ENCODE measurements at regions not wholly inside any gene's neighbourhood (a gene's known extent, or its start where the extent isn't known, plus 50 kb on each side); places are given as distances from the start of the nearest gene placed in this dataset.

DNA sequence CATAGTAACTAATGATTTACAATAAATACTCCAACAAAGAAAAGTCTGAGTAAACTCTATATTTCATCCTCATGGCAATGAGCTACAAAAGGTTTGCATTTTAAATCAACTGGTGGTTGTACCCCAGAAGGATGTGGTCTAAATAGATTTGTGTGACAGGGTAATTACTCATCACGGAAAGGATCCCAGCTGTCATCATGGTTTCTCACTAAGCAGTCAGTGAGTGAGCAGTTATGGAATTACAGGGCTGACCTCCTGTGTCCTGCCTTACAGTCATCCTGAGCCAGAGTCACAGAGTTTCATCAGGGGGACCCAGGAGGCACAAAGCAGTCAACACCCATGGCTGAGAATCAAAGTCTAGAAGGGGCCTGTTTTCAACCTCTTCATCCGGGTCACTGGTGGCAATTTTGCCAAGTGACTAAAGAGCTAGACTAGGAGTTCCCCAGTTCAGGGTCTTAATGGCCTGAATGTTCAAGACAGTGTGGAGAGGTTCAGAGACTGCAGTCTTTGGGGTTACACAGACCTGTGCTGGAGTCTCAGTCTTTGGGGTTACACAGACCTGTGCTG, 210.7 kb upstream of the SLC24A2 start:
- Mint-ChIP-seq H3K4me3 (peak overlapping the region; percentile 37), H3K9me3 (peaks cover 19% of the 10 kb centered on the region), H3K27me3 (ENCODE audit: low read depth) (no peaks in the 10 kb centered on the region), H3K4me1 (ENCODE audit: low read depth) (peaks cover 47% of the 10 kb centered on the region), H3K27ac (peak overlapping the region; percentile 89), H3K36me3 (ENCODE audit: low read depth) (peaks cover 15% of the 10 kb centered on the region)
- peak; percentile 83 for DNase-seq (ENCODE audit: low spot score)

DNA sequence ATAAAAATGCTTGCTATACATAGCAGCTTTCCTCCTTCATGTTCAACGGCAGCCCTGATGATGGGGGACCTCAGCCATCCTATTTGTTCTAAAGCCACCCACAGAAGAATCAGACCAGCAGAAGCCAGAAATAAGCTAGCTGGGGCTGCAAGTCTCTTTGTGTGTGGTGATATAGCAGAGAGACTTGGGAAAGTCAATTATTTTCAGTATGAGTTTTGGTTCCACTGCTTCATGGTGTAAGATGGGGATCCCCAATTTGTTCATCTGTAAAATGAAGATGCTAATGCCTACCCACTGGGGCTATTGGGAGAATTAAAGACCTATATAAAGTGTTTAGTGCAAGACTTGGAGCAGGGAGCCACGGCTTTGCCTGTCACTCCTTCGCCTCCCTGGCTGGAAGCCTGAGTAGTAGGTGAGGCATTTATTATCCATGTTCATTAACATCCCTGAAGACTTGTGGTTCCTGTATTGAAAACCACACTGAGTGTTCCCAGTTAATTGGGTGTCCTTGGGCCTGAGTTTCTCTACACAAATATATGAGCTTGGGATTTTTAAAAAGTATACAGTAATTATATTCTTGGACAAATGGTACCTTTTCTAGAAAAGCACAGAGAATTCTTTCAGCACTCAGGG, 210.1 kb upstream of the SLC24A2 start:
- H3K27me3 Mint-ChIP-seq (ENCODE audit: low read depth) = no peaks in the 10 kb centered on the region
- H3K36me3 Mint-ChIP-seq (ENCODE audit: low read depth) = peaks cover 15% of the 10 kb centered on the region
- H3K27ac Mint-ChIP-seq = peak overlapping the region; percentile 89
- DNase-seq (ENCODE audit: low spot score) = peak; percentile 14
- peak overlapping the region; percentile 37 for H3K4me3 Mint-ChIP-seq
- H3K9me3 Mint-ChIP-seq = peaks cover 19% of the 10 kb centered on the region
- H3K4me1 Mint-ChIP-seq (ENCODE audit: low read depth) = peaks cover 48% of the 10 kb centered on the region

DNA sequence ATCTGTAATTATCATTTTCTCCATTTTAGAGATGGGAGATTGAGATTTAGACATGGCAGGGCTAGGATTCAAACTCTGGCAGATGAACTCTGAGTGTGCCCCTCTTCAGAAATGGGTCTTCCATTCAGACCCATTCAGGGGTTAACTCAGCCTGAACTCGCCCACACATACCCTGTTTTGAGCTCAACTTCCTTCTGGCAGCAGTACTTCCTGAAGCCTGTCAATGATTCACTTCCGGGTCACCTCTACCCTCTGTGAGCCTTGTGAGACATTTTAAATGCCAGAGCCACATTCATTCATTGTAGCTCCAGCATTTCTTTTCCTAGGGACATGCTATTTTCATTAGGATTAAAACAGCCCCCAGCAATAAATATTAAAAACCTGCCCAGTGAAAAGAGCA, 209.3 kb upstream of the SLC24A2 start:
- Mint-ChIP-seq H3K9me3 (peaks cover 19% of the 10 kb centered on the region), H3K27me3 (ENCODE audit: low read depth) (no peaks in the 10 kb centered on the region), H3K27ac (peak overlapping the region; percentile 89), H3K36me3 (ENCODE audit: low read depth) (peaks cover 15% of the 10 kb centered on the region), H3K4me1 (ENCODE audit: low read depth) (peaks cover 51% of the 10 kb centered on the region), H3K4me3 (no peak overlapping the region)
- no peak for DNase-seq (ENCODE audit: low spot score)

DNA sequence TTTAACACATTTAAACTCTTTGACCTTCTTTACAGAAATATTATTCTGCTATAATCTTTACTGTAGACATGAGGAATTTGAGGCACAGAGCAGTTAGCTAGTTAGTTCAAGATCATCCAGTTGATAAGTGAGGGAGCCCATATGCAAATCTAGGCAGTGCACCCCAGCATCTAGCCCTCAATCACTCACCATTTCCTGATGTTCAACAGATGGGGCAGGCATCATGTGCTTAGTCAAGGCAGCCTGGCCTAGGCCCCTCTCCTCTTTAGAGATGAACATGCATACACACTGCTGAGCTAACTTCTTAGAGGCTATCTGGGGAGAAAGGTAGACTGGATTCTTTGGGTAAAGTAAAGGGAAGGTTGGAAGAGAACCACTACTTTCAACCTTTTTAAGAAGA, 206.8 kb upstream of the SLC24A2 start:
- H3K27me3 Mint-ChIP-seq (ENCODE audit: low read depth) = no peaks in the 10 kb centered on the region
- peak; percentile 53 for DNase-seq (ENCODE audit: low spot score)
- peaks cover 15% of the 10 kb centered on the region for H3K36me3 Mint-ChIP-seq (ENCODE audit: low read depth)
- peaks cover 54% of the 10 kb centered on the region for H3K4me1 Mint-ChIP-seq (ENCODE audit: low read depth)
- no peak overlapping the region for H3K4me3 Mint-ChIP-seq
- peak overlapping the region; percentile 72 for H3K27ac Mint-ChIP-seq
- H3K9me3 Mint-ChIP-seq = peaks cover 19% of the 10 kb centered on the region

DNA sequence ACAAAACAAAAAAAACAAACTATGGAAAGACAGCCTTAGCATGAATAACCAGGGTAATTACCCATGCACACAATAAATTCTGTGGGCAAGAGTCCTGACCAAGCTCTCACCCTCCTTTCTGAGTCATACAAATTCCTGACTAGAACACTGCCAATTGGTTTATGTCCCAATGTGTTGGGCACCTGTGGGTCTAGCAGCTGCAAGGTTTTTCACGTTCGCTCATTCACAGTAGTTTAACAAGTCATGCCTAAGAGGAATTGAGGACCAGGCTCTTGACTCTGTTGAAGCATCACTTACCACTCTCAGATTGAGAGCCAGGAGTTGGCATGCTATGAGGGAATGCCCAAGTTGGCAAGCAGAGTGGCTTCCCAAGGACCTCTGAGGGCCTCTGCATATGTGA, 205.5 kb upstream of the SLC24A2 start:
- no peak for DNase-seq (ENCODE audit: low spot score)
- H3K9me3 Mint-ChIP-seq = peaks cover 19% of the 10 kb centered on the region
- H3K27ac Mint-ChIP-seq = no peak overlapping the region
- H3K4me3 Mint-ChIP-seq = no peak overlapping the region
- peaks cover 43% of the 10 kb centered on the region for H3K4me1 Mint-ChIP-seq (ENCODE audit: low read depth)
- H3K27me3 Mint-ChIP-seq (ENCODE audit: low read depth) = no peaks in the 10 kb centered on the region
- peaks cover 15% of the 10 kb centered on the region for H3K36me3 Mint-ChIP-seq (ENCODE audit: low read depth)

DNA sequence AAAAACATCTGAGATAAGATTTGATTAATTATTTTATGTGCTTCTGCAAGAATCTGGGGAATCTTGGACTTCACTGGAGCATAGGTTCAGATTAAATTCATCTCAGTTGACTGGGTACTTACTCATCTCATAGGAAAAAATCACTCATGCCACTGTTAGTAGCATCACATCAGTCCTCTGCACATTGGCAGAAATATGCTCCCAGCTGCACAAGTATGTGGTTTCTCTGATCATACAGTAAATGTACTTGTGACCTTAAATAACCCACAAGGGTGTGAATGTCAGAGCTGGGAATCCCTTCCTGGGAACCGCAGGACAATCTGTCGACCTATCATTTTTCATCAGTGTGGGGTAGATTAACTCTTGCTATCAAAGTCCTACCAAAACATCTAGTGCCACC, 203.7 kb upstream of the SLC24A2 start:
- H3K4me3 Mint-ChIP-seq = no peak overlapping the region
- no peaks in the 10 kb centered on the region for H3K27me3 Mint-ChIP-seq (ENCODE audit: low read depth)
- DNase-seq (ENCODE audit: low spot score) = peak; percentile 49
- H3K4me1 Mint-ChIP-seq (ENCODE audit: low read depth) = peaks cover 29% of the 10 kb centered on the region
- H3K27ac Mint-ChIP-seq = no peak overlapping the region
- H3K36me3 Mint-ChIP-seq (ENCODE audit: low read depth) = peaks cover 11% of the 10 kb centered on the region
- H3K9me3 Mint-ChIP-seq = peaks cover 9% of the 10 kb centered on the region

DNA sequence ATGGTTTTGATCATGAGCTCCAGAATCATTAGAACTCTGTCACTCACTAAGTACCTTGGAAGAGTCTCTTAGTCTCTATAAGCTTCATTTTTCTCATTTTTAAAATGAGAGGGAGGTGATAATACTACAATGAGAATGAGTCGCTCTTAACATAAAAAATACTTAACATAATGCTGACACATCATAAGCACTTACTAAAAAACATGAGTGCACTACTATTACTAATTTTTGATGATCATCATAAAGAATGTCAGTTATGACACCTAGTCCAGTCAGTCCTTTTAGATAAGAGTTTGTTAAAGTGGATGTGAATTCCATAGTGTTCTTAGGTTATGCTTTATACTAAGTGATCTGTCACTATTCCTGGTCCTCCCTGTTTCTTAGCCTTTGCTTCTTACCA, 200.4 kb upstream of the SLC24A2 start:
- Mint-ChIP-seq H3K4me1 (ENCODE audit: low read depth) (peaks cover 11% of the 10 kb centered on the region), H3K36me3 (ENCODE audit: low read depth) (no peaks in the 10 kb centered on the region), H3K27ac (no peak overlapping the region), H3K4me3 (no peak overlapping the region), H3K9me3 (no peaks in the 10 kb centered on the region), H3K27me3 (ENCODE audit: low read depth) (no peaks in the 10 kb centered on the region)
- no peak for DNase-seq (ENCODE audit: low spot score)

DNA sequence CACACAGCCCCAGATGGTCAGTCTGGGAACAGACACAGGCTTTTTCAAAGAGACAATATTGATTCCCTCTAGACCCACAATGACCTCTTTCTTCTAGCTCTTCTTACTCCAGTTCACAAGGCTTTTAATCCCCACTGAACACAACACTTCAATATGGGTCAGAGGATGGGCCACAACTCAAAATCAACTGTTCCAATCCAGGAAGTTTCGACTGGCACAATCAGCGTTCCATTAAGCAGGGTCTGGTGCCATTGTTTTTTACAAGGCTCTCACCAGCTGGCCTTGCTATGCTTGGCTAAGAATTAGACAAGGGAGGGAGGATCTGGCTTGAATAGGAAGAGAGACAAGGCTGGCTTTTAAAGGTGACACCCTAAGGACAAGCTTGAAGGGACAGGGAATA, 199.4 kb upstream of the SLC24A2 start:
- H3K36me3 Mint-ChIP-seq (ENCODE audit: low read depth) = no peaks in the 10 kb centered on the region
- no peak overlapping the region for H3K4me3 Mint-ChIP-seq
- no peak for DNase-seq (ENCODE audit: low spot score)
- no peaks in the 10 kb centered on the region for H3K27me3 Mint-ChIP-seq (ENCODE audit: low read depth)
- H3K9me3 Mint-ChIP-seq = no peaks in the 10 kb centered on the region
- H3K27ac Mint-ChIP-seq = no peak overlapping the region
- H3K4me1 Mint-ChIP-seq (ENCODE audit: low read depth) = peaks cover 7% of the 10 kb centered on the region

DNA sequence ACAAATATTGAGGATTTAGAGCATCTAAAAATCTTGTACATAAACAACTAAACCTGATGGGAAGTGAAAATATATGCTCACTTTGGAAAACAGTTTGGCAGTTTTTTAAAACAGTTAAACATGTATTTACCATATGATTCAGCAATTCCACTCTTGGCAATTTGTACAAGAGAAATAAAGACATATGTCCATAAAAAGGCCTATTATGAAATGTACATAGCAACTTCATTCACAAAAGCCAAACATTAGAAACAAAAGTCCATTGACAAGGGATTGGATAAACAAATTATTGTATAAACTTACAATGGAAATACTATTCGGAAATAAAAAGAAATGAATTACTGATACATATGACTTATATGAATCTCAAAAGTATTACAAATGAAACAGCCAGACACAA, 196.2 kb upstream of the SLC24A2 start:
- Mint-ChIP-seq H3K4me3 (no peak overlapping the region), H3K4me1 (ENCODE audit: low read depth) (peaks cover 2% of the 10 kb centered on the region), H3K9me3 (peaks cover 1% of the 10 kb centered on the region), H3K27me3 (ENCODE audit: low read depth) (no peaks in the 10 kb centered on the region), H3K27ac (no peak overlapping the region), H3K36me3 (ENCODE audit: low read depth) (no peaks in the 10 kb centered on the region)
- DNase-seq (ENCODE audit: low spot score) = no peak

DNA sequence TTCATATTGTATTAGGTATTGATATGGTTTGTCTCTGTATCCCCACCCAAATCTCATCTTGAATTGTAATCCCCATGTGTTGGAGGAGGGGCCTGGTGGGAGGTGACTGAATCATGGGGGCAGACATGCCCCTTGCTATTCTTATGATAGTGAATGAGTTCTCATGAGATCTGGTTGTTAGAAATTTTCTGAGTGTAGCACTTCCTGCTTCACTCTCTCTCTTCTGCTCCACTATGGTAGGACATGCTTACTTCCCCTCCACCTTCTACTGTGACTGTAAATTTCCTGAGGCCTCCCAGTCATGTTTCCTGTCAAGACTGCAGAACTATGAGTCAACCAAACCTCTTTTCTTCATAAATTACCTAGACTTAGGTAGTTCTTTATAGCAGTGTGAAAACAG, 187.4 kb upstream of the SLC24A2 start:
- Mint-ChIP-seq H3K36me3 (ENCODE audit: low read depth) (peaks cover 8% of the 10 kb centered on the region), H3K27me3 (ENCODE audit: low read depth) (no peaks in the 10 kb centered on the region), H3K4me1 (ENCODE audit: low read depth) (peaks cover 21% of the 10 kb centered on the region), H3K27ac (peak overlapping the region; percentile 82), H3K4me3 (peak overlapping the region; percentile 7), H3K9me3 (peaks cover 12% of the 10 kb centered on the region)
- DNase-seq (ENCODE audit: low spot score) = peak; percentile 49

DNA sequence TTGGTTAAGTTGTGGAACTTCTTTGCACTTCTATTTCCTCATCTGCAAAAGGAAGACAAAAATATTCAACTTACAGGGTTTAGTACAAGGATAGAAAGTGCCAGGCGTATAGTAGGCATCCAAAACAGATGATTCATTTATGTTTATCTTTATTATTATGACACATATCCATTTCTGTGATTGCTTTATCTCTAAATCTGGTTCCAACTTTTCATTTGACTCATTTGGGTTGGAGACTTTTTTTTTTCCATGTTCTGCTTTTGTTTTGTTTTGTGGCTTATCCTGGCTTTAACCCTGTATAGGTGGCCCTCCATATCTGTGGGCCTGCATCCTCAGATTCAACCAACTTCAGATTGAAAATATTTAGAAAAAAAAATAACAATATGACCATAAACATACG, 186.7 kb upstream of the SLC24A2 start:
- no peak for DNase-seq (ENCODE audit: low spot score)

DNA sequence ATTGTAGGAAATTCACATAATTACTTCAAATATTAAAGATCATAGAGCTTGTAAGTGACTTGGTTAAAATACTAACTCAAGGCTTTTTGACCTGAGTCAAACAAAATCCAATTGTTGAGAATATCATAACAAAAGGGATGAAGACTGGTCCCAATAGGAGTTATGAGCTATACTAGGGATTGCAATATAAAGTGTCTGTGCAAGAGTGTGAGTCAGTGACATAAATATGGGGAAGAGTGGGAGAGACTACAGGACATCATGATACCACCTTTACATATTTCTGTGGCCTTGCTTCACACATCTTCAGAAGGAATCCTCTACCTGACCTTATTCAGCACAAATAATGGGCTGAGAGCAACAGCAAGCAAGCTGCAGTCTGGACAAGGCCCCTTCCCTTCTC, 180.9 kb upstream of the SLC24A2 start:
- peaks cover 11% of the 10 kb centered on the region for H3K27me3 Mint-ChIP-seq (ENCODE audit: low read depth)
- H3K9me3 Mint-ChIP-seq = no peaks in the 10 kb centered on the region
- H3K4me3 Mint-ChIP-seq = no peak overlapping the region
- H3K36me3 Mint-ChIP-seq (ENCODE audit: low read depth) = no peaks in the 10 kb centered on the region
- DNase-seq (ENCODE audit: low spot score) = no peak
- no peak overlapping the region for H3K27ac Mint-ChIP-seq
- peaks cover 4% of the 10 kb centered on the region for H3K4me1 Mint-ChIP-seq (ENCODE audit: low read depth)

More for the DNA sequence above, 186.7 kb upstream of the SLC24A2 start:
- peaks cover 8% of the 10 kb centered on the region for H3K36me3 Mint-ChIP-seq (ENCODE audit: low read depth)
- H3K27ac Mint-ChIP-seq = no peak overlapping the region
- peaks cover 12% of the 10 kb centered on the region for H3K9me3 Mint-ChIP-seq
- H3K27me3 Mint-ChIP-seq (ENCODE audit: low read depth) = no peaks in the 10 kb centered on the region
- no peak overlapping the region for H3K4me3 Mint-ChIP-seq
- H3K4me1 Mint-ChIP-seq (ENCODE audit: low read depth) = peaks cover 21% of the 10 kb centered on the region

DNA sequence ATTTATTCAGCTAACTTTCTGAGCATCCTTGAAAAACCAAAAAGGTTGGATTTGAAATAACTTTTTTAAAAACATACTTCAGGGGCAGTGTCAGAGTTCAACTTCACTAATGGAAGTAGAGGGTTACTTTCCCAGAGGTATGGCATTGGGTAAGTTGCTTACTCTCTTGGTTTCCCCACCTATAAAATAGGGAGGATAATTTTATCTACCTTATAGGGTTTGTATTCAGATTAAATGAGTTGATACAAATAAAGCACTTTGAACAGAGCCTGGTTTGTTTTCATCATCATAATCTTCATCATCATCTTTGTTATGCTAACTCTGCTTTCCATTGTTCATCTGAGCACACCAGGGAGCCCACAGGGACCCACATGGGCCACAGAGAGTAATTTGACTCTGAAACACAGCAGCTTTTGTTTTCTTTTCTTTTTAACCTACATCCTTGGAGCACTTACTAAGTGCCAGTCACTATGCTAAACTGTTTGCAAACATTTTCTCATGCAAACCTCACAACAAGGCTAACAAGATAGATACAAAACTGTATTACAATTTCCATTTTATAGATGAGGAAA, 179.1 kb upstream of the SLC24A2 start:
- DNase-seq (ENCODE audit: low spot score) = no peak
- no peaks in the 10 kb centered on the region for H3K36me3 Mint-ChIP-seq (ENCODE audit: low read depth)
- peaks cover 11% of the 10 kb centered on the region for H3K27me3 Mint-ChIP-seq (ENCODE audit: low read depth)
- no peak overlapping the region for H3K27ac Mint-ChIP-seq
- no peaks in the 10 kb centered on the region for H3K9me3 Mint-ChIP-seq
- H3K4me3 Mint-ChIP-seq = no peak overlapping the region
- peaks cover 4% of the 10 kb centered on the region for H3K4me1 Mint-ChIP-seq (ENCODE audit: low read depth)

DNA sequence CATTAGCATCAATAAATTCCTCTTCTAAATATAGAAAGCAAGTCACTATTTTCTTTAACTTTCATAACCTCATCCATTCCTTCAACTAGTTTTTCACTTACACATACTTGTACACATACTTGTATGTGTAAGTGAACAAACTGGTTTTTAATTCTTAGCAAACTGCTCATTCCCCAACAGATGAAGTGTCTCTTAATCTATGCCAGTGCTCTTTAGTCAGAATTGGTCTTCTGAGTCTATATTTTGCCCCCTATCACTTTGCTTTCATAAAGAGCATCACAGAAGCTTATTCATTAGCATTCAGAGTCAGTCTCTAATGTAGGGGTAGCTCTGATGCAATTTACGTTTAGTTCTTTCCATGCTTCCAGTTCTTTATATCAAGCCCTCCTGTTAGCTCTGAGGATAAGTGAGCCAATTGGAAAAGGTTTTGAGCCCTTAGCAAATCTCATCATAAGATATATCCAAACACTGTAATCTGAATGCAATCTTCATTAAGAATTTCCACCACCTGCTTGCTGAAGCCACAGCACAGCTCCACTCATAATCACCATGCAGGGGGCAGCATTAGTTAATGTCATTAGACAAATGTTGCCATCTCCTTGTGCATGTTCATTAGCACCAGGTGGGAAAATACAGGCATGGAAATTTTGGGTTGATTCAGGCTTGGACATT, 178.5 kb upstream of the SLC24A2 start:
- H3K4me3 Mint-ChIP-seq = no peak overlapping the region

More for the DNA sequence above, 178.5 kb upstream of the SLC24A2 start:
- Mint-ChIP-seq H3K4me1 (ENCODE audit: low read depth) (peaks cover 4% of the 10 kb centered on the region), H3K36me3 (ENCODE audit: low read depth) (no peaks in the 10 kb centered on the region), H3K27ac (no peak overlapping the region), H3K27me3 (ENCODE audit: low read depth) (peaks cover 11% of the 10 kb centered on the region), H3K9me3 (no peaks in the 10 kb centered on the region)
- no peak for DNase-seq (ENCODE audit: low spot score)

Data from T-helper 2 cell treated with Interferon-gamma antibody and Interleukin-4, amounts not matched to agents 5 μg/mL and 100 μg/mL, for 36 hours (primary cell).